Stimulated activated naive CD8-positive, alpha-beta T cell treated with anti-CD3 and anti-CD28 coated beads, Interleukin-15, Interleukin-2, amounts not matched to agents 100 ng/mL and 50 ng/mL, for 24 hours (primary cell): ENCODE measurements at regions not wholly inside any gene's neighbourhood (a gene's known extent, or its start where the extent isn't known, plus 50 kb on each side); places are given as distances from the start of the nearest gene placed in this dataset.

ENCODE experiments used
- H3K27ac Mint-ChIP-seq: one replicate; pipeline ENCODE4 v1.8.0; 2021; ENCODE audit warnings: mild to moderate bottlenecking, mixed read lengths
- H3K27me3 Mint-ChIP-seq: one replicate; pipeline ENCODE4 v1.8.0; 2021; ENCODE audit warnings: mixed read lengths
- H3K36me3 Mint-ChIP-seq: one replicate; pipeline ENCODE4 v1.8.0; 2021; ENCODE audit warnings: low read depth, mixed read lengths
- H3K4me1 Mint-ChIP-seq: one replicate; pipeline ENCODE4 v1.8.0; 2021; ENCODE audit warnings: low read depth, mixed read lengths
- H3K4me3 Mint-ChIP-seq: one replicate; pipeline ENCODE4 v1.8.0; 2021; ENCODE audit warnings: mild to moderate bottlenecking, mixed read lengths
- H3K9me3 Mint-ChIP-seq: one replicate; pipeline ENCODE4 v1.8.0; 2021; ENCODE audit warnings: mixed read lengths

- no peak overlapping the region for H3K4me3 Mint-ChIP-seq
- H3K36me3 Mint-ChIP-seq: no peaks in the 10 kb centered on the region
Measured at GRCh38 chr3:150183678-150184425, 213.2 kb upstream of the PFN2 start.

DNA sequence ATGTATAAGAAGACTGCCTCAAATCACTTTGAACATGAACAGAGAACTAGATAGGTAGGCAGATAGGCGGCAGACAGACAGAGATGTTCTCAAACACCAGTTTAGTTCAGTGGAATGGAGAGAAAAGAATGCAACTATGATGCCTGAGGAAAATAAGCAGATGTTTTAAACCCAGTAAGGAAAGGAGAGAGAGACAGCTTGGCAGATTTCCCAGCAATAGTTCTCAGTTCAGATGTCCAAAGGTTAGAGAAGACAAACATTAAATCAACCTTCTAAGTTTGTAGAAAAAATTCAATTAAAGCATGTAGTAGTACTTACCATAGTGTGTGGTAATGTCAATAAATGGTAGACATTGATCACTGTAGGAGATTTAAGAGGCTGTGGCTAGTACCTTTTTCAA lies 209.6 kb upstream of the PFN2 start:
- no peak overlapping the region for H3K4me3 Mint-ChIP-seq

More at GRCh38 chr3:150183678-150184425, 213.2 kb upstream of the PFN2 start:
- H3K9me3 Mint-ChIP-seq: no peaks in the 10 kb centered on the region
- no peaks in the 10 kb centered on the region for H3K4me1 Mint-ChIP-seq
- no peak overlapping the region for H3K27ac Mint-ChIP-seq
- peaks cover 20% of the 10 kb centered on the region for H3K27me3 Mint-ChIP-seq

DNA sequence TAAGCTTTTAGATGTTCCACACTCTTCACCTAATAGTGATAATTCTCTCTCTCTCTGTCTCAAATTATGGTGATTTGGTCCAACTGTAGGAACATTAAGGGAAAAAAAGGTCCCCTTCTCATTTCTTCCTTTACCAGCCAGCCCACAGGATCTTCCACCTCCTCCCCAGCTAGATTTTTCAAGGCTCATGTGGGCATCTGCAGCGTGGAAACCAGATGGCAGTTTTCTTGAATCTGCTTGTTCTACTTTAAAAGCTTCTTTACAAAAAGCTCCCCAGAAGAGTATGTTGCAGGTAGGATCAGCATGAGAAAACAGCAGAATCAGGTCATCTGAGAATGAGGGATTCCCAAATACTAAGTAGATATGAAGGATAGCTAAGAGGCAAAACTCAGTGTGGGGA lies 208.6 kb upstream of the PFN2 start:
- no peaks in the 10 kb centered on the region for H3K36me3 Mint-ChIP-seq
- H3K27me3 Mint-ChIP-seq: peaks cover 11% of the 10 kb centered on the region
- no peaks in the 10 kb centered on the region for H3K9me3 Mint-ChIP-seq
- no peak overlapping the region for H3K4me3 Mint-ChIP-seq
- H3K4me1 Mint-ChIP-seq: no peaks in the 10 kb centered on the region
- no peak overlapping the region for H3K27ac Mint-ChIP-seq

More for the DNA sequence above, 209.6 kb upstream of the PFN2 start:
- H3K36me3 Mint-ChIP-seq: no peaks in the 10 kb centered on the region
- H3K9me3 Mint-ChIP-seq: no peaks in the 10 kb centered on the region
- peaks cover 4% of the 10 kb centered on the region for H3K27me3 Mint-ChIP-seq
- no peak overlapping the region for H3K27ac Mint-ChIP-seq
- H3K4me1 Mint-ChIP-seq: no peaks in the 10 kb centered on the region

- Mint-ChIP-seq H3K27me3 (peaks cover 16% of the 10 kb centered on the region), H3K27ac (no peak overlapping the region), H3K4me1 (no peaks in the 10 kb centered on the region), H3K4me3 (no peak overlapping the region), H3K9me3 (no peaks in the 10 kb centered on the region), H3K36me3 (no peaks in the 10 kb centered on the region)
Measured at GRCh38 chr3:150177673-150178381, 207.1 kb upstream of the PFN2 start.

- no peak overlapping the region for H3K4me3 Mint-ChIP-seq
- no peaks in the 10 kb centered on the region for H3K4me1 Mint-ChIP-seq
- H3K9me3 Mint-ChIP-seq: no peaks in the 10 kb centered on the region
- no peak overlapping the region for H3K27ac Mint-ChIP-seq
- no peaks in the 10 kb centered on the region for H3K36me3 Mint-ChIP-seq
- H3K27me3 Mint-ChIP-seq: peaks cover 12% of the 10 kb centered on the region
Measured at GRCh38 chr3:150174179-150174578, 203.5 kb upstream of the PFN2 start.

GRCh38 chr3:150172356-150172755 lies 201.7 kb upstream of the PFN2 start:
- peaks cover 12% of the 10 kb centered on the region for H3K27me3 Mint-ChIP-seq
- H3K27ac Mint-ChIP-seq: no peak overlapping the region
- no peaks in the 10 kb centered on the region for H3K36me3 Mint-ChIP-seq
- H3K4me3 Mint-ChIP-seq: no peak overlapping the region
- no peaks in the 10 kb centered on the region for H3K4me1 Mint-ChIP-seq
- H3K9me3 Mint-ChIP-seq: no peaks in the 10 kb centered on the region

- Mint-ChIP-seq H3K36me3 (no peaks in the 10 kb centered on the region), H3K4me1 (no peaks in the 10 kb centered on the region), H3K4me3 (no peak overlapping the region), H3K27me3 (peaks cover 12% of the 10 kb centered on the region), H3K9me3 (no peaks in the 10 kb centered on the region), H3K27ac (no peak overlapping the region)
Measured at GRCh38 chr3:150170852-150171520, 200.3 kb upstream of the PFN2 start.

DNA sequence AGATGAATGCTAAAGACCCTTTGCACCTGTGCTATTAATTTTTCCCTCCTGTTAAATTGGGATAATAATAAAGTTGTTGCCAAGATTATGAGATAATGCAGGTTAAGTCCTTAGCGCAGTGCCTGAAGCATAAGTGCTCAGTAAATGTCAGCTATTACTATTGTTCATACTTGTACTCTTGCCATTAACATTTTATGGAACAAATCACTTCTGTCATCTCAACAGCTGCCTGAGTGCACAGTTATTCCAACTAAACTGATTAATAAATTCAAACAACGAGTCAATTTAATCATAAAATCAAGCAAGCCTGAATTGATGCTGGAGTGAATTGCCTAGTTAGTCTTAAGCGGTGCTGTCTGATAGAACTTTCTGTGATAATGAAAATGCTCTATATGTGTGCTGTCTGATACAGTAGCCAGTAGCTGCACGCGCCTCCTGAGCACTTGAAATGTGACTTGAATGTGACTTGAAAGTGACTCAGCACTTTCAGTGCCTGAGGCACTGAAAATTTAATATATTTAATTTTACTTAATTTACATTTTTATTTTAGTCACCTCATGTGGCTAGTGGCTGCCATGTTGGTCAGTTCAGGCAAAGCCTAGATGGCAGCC lies 198.7 kb upstream of the PFN2 start:
- Mint-ChIP-seq H3K4me1 (no peaks in the 10 kb centered on the region), H3K27ac (no peak overlapping the region), H3K27me3 (peaks cover 10% of the 10 kb centered on the region), H3K9me3 (no peaks in the 10 kb centered on the region), H3K36me3 (no peaks in the 10 kb centered on the region), H3K4me3 (no peak overlapping the region)

- Mint-ChIP-seq H3K4me1 (no peaks in the 10 kb centered on the region), H3K9me3 (no peaks in the 10 kb centered on the region), H3K4me3 (no peak overlapping the region), H3K36me3 (no peaks in the 10 kb centered on the region), H3K27ac (no peak overlapping the region), H3K27me3 (peaks cover 4% of the 10 kb centered on the region)
Measured at GRCh38 chr3:150168698-150169097, 198.0 kb upstream of the PFN2 start.

DNA sequence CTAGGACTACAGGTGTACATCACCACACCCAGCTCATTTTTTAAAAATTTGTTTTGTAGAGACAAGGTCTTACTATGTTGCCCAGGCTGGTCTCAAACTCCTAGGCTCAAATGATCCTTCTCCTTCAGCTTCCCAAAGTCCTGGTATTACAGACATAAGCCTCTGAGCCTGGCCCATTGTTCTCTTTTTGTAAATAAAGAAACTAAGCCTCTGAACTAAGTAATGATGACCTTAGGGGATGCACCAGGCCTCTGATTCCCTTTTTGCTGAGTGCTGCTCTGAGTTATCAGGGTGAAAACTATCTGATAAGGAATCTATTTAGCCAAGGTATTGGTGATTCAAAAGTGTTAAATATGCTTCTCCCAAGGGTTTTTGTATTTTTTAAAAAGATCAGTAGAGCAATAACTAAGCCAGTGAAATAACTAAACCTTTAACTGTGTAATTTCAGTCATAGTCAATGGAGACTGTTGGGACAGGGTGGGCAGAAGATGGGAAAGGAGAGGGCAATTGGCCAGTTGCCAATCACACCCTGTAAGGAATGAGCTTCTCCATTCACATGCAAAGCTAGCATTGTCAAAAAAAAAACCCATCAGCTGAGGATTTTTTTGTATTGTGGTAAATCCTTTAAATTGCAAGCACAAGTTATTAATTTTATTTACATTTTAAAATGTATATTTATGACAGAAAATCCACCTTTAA lies 194.8 kb upstream of the PFN2 start:
- Mint-ChIP-seq H3K9me3 (no peaks in the 10 kb centered on the region), H3K36me3 (no peaks in the 10 kb centered on the region), H3K4me3 (no peak overlapping the region), H3K27me3 (peaks cover 7% of the 10 kb centered on the region), H3K4me1 (no peaks in the 10 kb centered on the region), H3K27ac (no peak overlapping the region)

GRCh38 chr3:150161011-150161410 lies 190.3 kb upstream of the PFN2 start:
- Mint-ChIP-seq H3K27me3 (peaks cover 7% of the 10 kb centered on the region), H3K36me3 (no peaks in the 10 kb centered on the region), H3K4me1 (no peaks in the 10 kb centered on the region), H3K4me3 (no peak overlapping the region), H3K27ac (no peak overlapping the region), H3K9me3 (no peaks in the 10 kb centered on the region)

DNA sequence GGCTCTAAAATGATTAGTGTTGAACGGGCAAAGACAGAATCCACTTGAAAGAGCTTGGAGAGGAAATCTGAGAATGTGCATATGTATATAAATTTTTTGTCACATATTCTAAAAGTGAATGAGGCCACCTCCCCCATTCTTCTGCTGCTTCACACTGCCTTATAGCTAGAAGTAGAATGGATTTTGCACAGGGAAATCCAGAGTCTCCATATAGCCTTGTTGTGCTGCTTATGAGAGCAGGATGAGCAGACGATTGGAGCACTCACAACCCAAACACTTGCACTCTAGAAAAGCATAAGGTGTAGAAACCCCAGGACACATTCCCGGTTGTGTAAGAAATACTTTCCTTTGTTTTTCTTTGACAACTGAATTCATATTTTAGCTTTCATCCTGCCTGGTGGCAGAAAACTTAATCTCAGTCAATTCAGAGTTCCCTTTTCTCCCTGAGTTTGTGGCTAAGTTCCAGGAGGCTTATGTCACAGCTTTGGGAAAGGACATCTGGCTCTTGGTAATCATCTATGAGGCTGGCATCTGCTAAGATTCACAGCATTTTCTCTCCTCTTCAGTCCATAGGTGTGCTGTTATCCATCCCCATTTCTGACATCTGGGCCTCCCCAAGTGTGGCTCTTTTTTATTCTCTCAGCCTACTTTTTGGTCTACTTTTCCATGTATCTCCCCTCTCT lies 188.4 kb upstream of the PFN2 start:
- Mint-ChIP-seq H3K27me3 (peaks cover 8% of the 10 kb centered on the region), H3K27ac (no peak overlapping the region), H3K9me3 (no peaks in the 10 kb centered on the region), H3K4me1 (no peaks in the 10 kb centered on the region), H3K36me3 (no peaks in the 10 kb centered on the region), H3K4me3 (no peak overlapping the region)

- H3K27ac Mint-ChIP-seq: no peak overlapping the region
- H3K27me3 Mint-ChIP-seq: peaks cover 36% of the 10 kb centered on the region
- no peaks in the 10 kb centered on the region for H3K9me3 Mint-ChIP-seq
- H3K4me1 Mint-ChIP-seq: peaks cover 2% of the 10 kb centered on the region
- no peaks in the 10 kb centered on the region for H3K36me3 Mint-ChIP-seq
- H3K4me3 Mint-ChIP-seq: no peak overlapping the region
Measured at GRCh38 chr3:150152567-150152966, 181.9 kb upstream of the PFN2 start.

DNA sequence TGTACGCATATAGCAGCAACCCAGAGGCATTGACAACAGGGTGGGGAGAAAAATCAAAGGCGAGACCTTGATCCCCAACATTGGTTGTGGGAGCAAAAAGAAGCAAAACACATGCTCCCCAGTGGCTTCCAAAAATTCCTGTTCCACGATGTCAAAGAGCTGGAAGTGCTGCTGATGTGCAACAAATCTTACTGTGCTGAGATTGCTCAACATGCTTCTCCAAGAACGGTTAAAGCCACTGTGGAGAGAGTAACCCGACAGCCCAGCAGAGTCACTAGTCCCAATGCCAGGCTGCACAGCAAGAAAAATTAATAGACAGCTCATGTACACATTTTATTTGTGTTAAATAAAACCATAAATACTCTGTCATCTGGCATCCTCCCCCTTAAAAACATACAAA lies 179.9 kb upstream of the PFN2 start:
- Mint-ChIP-seq H3K27ac (no peak overlapping the region), H3K4me1 (peaks cover 8% of the 10 kb centered on the region), H3K27me3 (peaks cover 40% of the 10 kb centered on the region), H3K9me3 (no peaks in the 10 kb centered on the region), H3K4me3 (no peak overlapping the region), H3K36me3 (no peaks in the 10 kb centered on the region)
